IMR-90 (cell line): ENCODE measurements at regions not wholly inside any gene's neighbourhood (a gene's known extent, or its start where the extent isn't known, plus 50 kb on each side); places are given as distances from the start of the nearest gene placed in this dataset.

Source experiments
- ATAC-seq: fragments of 200-7000 bp; cut with Tn5 transposase; 2 replicates; pipeline ENCODE4 v1.9.1; 2020; ENCODE audit warnings: low read depth, mild to moderate bottlenecking, moderate library complexity
- BruUV-seq: library from RNA; stranded (reverse); fragments of 400-500 nt; replicated peaks from 2 replicates; lab custom pipeline; 2021; lab: Mats Ljungman, UMichigan
- CTCF ChIA-PET: fragments of 300-600 bp; formaldehyde crosslinking; extraction: SDS; loops from one replicate; lab custom pipeline; 2021; ENCODE audit warnings: antibody characterized with exemption; lab: Yijun Ruan, JAX
- POLR2A ChIA-PET: fragments of 300-600 bp; sonication (Branson Sonifier 250); formaldehyde crosslinking; loops from one replicate; lab custom pipeline; 2022; ENCODE audit warnings: antibody characterized with exemption; ENCODE audit not compliant: unreplicated experiment; lab: Charles Lee
- DNase-seq: peaks from one replicate; pipeline ENCODE4 v3.0.0; 2013
- H2AFZ ChIP-seq: replicated peaks from 2 replicates; pipeline ENCODE3; 2013; ENCODE audit warnings: low read length, mild to moderate bottlenecking; ENCODE audit not compliant: poor library complexity
- H2AK5ac ChIP-seq: 2 replicates; pipeline ENCODE4 v1.6.1; 2013; ENCODE audit warnings: low read depth, low read length, inconsistent platforms
- H2AK9ac ChIP-seq: replicated peaks from 2 replicates; pipeline ENCODE3; 2013; ENCODE audit warnings: mild to moderate bottlenecking, low read depth, low read length, moderate library complexity; ENCODE audit not compliant: poor library complexity
- H2BK120ac ChIP-seq: 2 replicates; pipeline ENCODE4 v1.6.1; 2013; ENCODE audit warnings: low read depth, low read length, inconsistent platforms
- H2BK15ac ChIP-seq: 3 replicates; pipeline ENCODE4 v1.6.1; 2013; ENCODE audit warnings: low read depth, low read length, inconsistent platforms
- H2BK20ac ChIP-seq: 2 replicates; pipeline ENCODE4 v1.6.1; 2013; ENCODE audit warnings: low read depth, mild to moderate bottlenecking, inconsistent platforms, low read length, moderate library complexity
- H2BK5ac ChIP-seq: 2 replicates; pipeline ENCODE4 v1.6.1; 2013; ENCODE audit warnings: mild to moderate bottlenecking, low read depth, low read length, inconsistent platforms; ENCODE audit not compliant: poor library complexity, severe bottlenecking
- H3K14ac ChIP-seq: replicated peaks from 2 replicates; pipeline ENCODE4 v1.6.1; 2013; ENCODE audit warnings: low read depth, low read length, inconsistent platforms
- H3K18ac ChIP-seq: 2 replicates; pipeline ENCODE4 v1.6.1; 2013; ENCODE audit warnings: low read depth, low read length, control low read depth
- H3K23ac ChIP-seq: 2 replicates; pipeline ENCODE4 v1.6.1; 2013; ENCODE audit warnings: low read depth, low read length, inconsistent platforms
- H3K27ac ChIP-seq: 2 replicates; pipeline ENCODE4 v1.5.1; 2013; ENCODE audit warnings: mild to moderate bottlenecking, control low read depth, low read length; ENCODE audit not compliant: insufficient read depth
- H3K27me3 ChIP-seq: 2 replicates; pipeline ENCODE4 v1.6.1; 2013; ENCODE audit warnings: low read length; ENCODE audit not compliant: control insufficient read depth, insufficient read depth
- H3K36me3 ChIP-seq: 2 replicates; pipeline ENCODE4 v1.6.1; 2013; ENCODE audit warnings: low read length, mixed read lengths; ENCODE audit not compliant: control insufficient read depth, insufficient read depth
- H3K4ac ChIP-seq: 2 replicates; pipeline ENCODE4 v1.6.1; 2013; ENCODE audit warnings: low read depth, low read length, inconsistent platforms
- H3K4me1 ChIP-seq: 2 replicates; pipeline ENCODE4 v1.6.1; 2013; ENCODE audit warnings: low read length, mixed read lengths; ENCODE audit not compliant: control insufficient read depth, insufficient read depth
- H3K4me2 ChIP-seq: 2 replicates; pipeline ENCODE4 v1.6.1; 2013; ENCODE audit warnings: low read depth, mild to moderate bottlenecking, control low read depth, low read length, moderate library complexity
- H3K4me3 ChIP-seq: 2 replicates; pipeline ENCODE4 v1.5.1; 2013; ENCODE audit warnings: low read depth, mild to moderate bottlenecking, control low read depth, low read length, moderate library complexity; ENCODE audit not compliant: insufficient read depth
- H3K56ac ChIP-seq: 2 replicates; pipeline ENCODE4 v1.6.1; 2013; ENCODE audit warnings: low read length, inconsistent platforms; ENCODE audit not compliant: insufficient read depth; ENCODE audit errors: extremely low read depth
- H3K79me1 ChIP-seq, 2 experiments: 2 replicates each; pipeline ENCODE4 v1.6.1; 2013; ENCODE audit warnings: low read length in 2 of 2, inconsistent platforms in 1 of 2, low read depth in 1 of 2
- H3K9ac ChIP-seq: 2 replicates; pipeline ENCODE4 v1.6.1; 2013; ENCODE audit warnings: low read depth, low read length, control low read depth
- H3K9me1 ChIP-seq: 2 replicates; pipeline ENCODE4 v1.6.1; 2013; ENCODE audit warnings: low read length, inconsistent platforms; ENCODE audit not compliant: insufficient read depth
- H3K9me3 ChIP-seq: 2 replicates; pipeline ENCODE4 v1.6.1; 2013; ENCODE audit warnings: low read length; ENCODE audit not compliant: control insufficient read depth, insufficient read depth
- H4K20me1 ChIP-seq: 2 replicates; pipeline ENCODE4 v1.6.1; 2013; ENCODE audit warnings: low read length, inconsistent platforms; ENCODE audit not compliant: insufficient read depth
- H4K5ac ChIP-seq: 2 replicates; pipeline ENCODE4 v1.6.1; 2013; ENCODE audit warnings: mild to moderate bottlenecking, low read depth, low read length, control low read depth
- H4K8ac ChIP-seq, 2 experiments: 2 replicates each; pipeline ENCODE4 v1.6.1; 2013; ENCODE audit warnings: low read depth in 2 of 2, low read length in 2 of 2, control low read depth in 1 of 2, inconsistent platforms in 1 of 2
- H4K91ac ChIP-seq: 2 replicates; pipeline ENCODE4 v1.6.1; 2013; ENCODE audit warnings: low read depth, low read length, inconsistent platforms; ENCODE audit not compliant: insufficient read depth
- CEBPB ChIP-seq: IDR thresholded peaks from 2 replicates; pipeline ENCODE4 v1.6.1; 2012; ENCODE audit warnings: low read depth, low read length, improper control_type of control experiment
- CHD1 ChIP-seq: IDR thresholded peaks from 2 replicates; pipeline ENCODE4 v1.6.1; 2012; ENCODE audit warnings: low read depth, low read length, improper control_type of control experiment
- FOS ChIP-seq: fragments of 150-350 bp; IDR thresholded peaks from 2 replicates; pipeline ENCODE4 v1.6.1; 2016; ENCODE audit warnings: low read depth, low read length
- MAZ ChIP-seq: IDR thresholded peaks from 2 replicates; pipeline ENCODE4 v1.6.1; 2012; ENCODE audit warnings: low read depth, mild to moderate bottlenecking, low read length, improper control_type of control experiment, moderate library complexity, borderline replicate concordance
- MXI1 ChIP-seq: IDR thresholded peaks from 2 replicates; pipeline ENCODE4 v1.6.1; 2012; ENCODE audit warnings: low read depth, mild to moderate bottlenecking, low read length, moderate library complexity, borderline replicate concordance
- NFE2L2 ChIP-seq: fragments of 150-350 bp; IDR thresholded peaks from 2 replicates; pipeline ENCODE4 v1.6.1; 2016; ENCODE audit warnings: low read depth, mild to moderate bottlenecking, low read length
- POLR2A ChIP-seq: IDR thresholded peaks from 2 replicates; pipeline ENCODE4 v1.6.1; 2012; ENCODE audit warnings: mild to moderate bottlenecking, low read depth, low read length
- RAD21 ChIP-seq: IDR thresholded peaks from 2 replicates; pipeline ENCODE4 v1.6.1; 2012; ENCODE audit warnings: low read length, improper control_type of control experiment
- RFX5 ChIP-seq: IDR thresholded peaks from 2 replicates; pipeline ENCODE4 v1.8.0; 2012; ENCODE audit warnings: low read depth, mild to moderate bottlenecking, low read length, moderate library complexity
- SMC3 ChIP-seq: fragments of 150-350 bp; IDR thresholded peaks from 2 replicates; pipeline ENCODE4 v1.6.1; 2016; ENCODE audit warnings: low read depth, mild to moderate bottlenecking, antibody characterized with exemption, low read length, moderate library complexity
- WGBS, 2 experiments: methylation state at CpG; one replicate each; pipeline versions ENCODE4 v1.1.5 to v1.1.7; 2013; ENCODE audit warnings: missing lambda C conversion rate in 2 of 2; ENCODE audit not compliant: insufficient read length in 1 of 2; ENCODE audit errors: extremely low coverage in 2 of 2; 5-methylcytosine and 5-hydroxymethylcytosine counted together
- dilution Hi-C: fragments of 300-500 bp; cut with HindIII; formaldehyde crosslinking; loops from one replicate; pipeline ENCODE4 v1.14.3; 2018; ENCODE audit warnings: low sequenced_read_pairs; ENCODE audit not compliant: unreplicated experiment
- in situ Hi-C: fragments of 300-500 bp; cut with MboI; formaldehyde crosslinking; loops from 3 replicates; pipeline ENCODE4 v1.14.3; 2019; ENCODE audit warnings: low sequenced_read_pairs, inconsistent platforms, mixed read lengths
- intact Hi-C: fragments of 100-400 bp; cut with micrococcal nuclease; formaldehyde crosslinking; loops from 2 replicates; pipeline ENCODE4 v1.10.0; 2022
- TF ChIP-seq, protein P1 (sequence below): conservative IDR thresholded peaks from 2 replicates; pipeline ENCODE4 v1.5.1; 2012; ENCODE audit warnings: mild to moderate bottlenecking, low read depth, low read length, improper control_type of control experiment
- TF ChIP-seq, protein P2 (sequence below): fragments of 150-350 bp; IDR thresholded peaks from 2 replicates; pipeline ENCODE4 v1.6.1; 2017; ENCODE audit warnings: mild to moderate bottlenecking, antibody characterized with exemption, low read length, low read depth

DNA sequence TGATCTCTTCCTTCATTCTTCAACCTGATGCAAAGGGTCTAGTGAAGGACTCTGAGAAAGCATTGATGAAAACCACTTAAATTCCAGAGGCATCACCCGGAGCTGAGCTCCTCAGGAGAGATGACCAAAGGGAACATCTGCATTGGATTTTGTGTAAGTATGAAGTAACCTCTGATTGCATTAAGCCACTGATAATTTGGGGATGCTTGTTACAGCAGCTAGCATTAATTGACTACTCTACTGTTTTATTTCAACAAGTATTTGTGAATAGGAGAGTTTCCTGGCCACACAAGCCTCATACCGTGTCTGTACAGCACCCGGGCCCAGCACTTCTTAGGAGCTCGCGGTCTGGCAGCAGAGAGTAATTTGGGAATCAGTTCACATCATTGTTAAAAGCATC is 250.7 kb upstream of the POU3F1 start:
- no TSS peak for BruUV-seq
- Histone ChIP-seq H4K5ac (no peak overlapping the region), H3K79me1 (no peaks in the 10 kb centered on the region), H4K91ac (no peak overlapping the region), H3K9me3 (no peaks in the 10 kb centered on the region), H3K4ac (no peak overlapping the region), H2AK9ac (no peak overlapping the region), H3K27me3 (no peaks in the 10 kb centered on the region), H2AK5ac (no peak overlapping the region), H4K20me1 (no peaks in the 10 kb centered on the region), H3K9ac (no peak overlapping the region), H3K9me1 (no peaks in the 10 kb centered on the region), H2BK120ac (no peak overlapping the region), H2BK15ac (no peak overlapping the region), H3K36me3 (no peaks in the 10 kb centered on the region), H2BK20ac (no peak overlapping the region), H2AFZ (no peak overlapping the region), H3K23ac (no peak overlapping the region), H3K56ac (no peak overlapping the region), H3K4me1 (no peaks in the 10 kb centered on the region), H3K4me3 (no peak overlapping the region), H3K4me2 (no peak overlapping the region), H3K18ac (no peak overlapping the region), H3K27ac (no peak overlapping the region), H3K14ac (no peak overlapping the region), H2BK5ac (no peak overlapping the region), H4K8ac (no peak overlapping the region)
- in situ Hi-C loops: no loop called here
- DNase-seq: no peak
- dilution Hi-C loops: no loop called here
- no CpG with 5 or more reads among the region's 5 CpGs for WGBS, 2 experiments
- CTCF ChIA-PET: no interaction called here
- intact Hi-C loops: no loop called here
- no peak for ATAC-seq
- no peak for TF ChIP-seq POLR2A
- TF ChIP-seq NFE2L2: no peak
- TF ChIP-seq, protein P1, sequence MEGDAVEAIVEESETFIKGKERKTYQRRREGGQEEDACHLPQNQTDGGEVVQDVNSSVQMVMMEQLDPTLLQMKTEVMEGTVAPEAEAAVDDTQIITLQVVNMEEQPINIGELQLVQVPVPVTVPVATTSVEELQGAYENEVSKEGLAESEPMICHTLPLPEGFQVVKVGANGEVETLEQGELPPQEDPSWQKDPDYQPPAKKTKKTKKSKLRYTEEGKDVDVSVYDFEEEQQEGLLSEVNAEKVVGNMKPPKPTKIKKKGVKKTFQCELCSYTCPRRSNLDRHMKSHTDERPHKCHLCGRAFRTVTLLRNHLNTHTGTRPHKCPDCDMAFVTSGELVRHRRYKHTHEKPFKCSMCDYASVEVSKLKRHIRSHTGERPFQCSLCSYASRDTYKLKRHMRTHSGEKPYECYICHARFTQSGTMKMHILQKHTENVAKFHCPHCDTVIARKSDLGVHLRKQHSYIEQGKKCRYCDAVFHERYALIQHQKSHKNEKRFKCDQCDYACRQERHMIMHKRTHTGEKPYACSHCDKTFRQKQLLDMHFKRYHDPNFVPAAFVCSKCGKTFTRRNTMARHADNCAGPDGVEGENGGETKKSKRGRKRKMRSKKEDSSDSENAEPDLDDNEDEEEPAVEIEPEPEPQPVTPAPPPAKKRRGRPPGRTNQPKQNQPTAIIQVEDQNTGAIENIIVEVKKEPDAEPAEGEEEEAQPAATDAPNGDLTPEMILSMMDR: no peak
- TF ChIP-seq SMC3: no peak
- no peak for TF ChIP-seq MXI1
- TF ChIP-seq FOS: no peak
- TF ChIP-seq CHD1: no peak
- TF ChIP-seq, protein P2, sequence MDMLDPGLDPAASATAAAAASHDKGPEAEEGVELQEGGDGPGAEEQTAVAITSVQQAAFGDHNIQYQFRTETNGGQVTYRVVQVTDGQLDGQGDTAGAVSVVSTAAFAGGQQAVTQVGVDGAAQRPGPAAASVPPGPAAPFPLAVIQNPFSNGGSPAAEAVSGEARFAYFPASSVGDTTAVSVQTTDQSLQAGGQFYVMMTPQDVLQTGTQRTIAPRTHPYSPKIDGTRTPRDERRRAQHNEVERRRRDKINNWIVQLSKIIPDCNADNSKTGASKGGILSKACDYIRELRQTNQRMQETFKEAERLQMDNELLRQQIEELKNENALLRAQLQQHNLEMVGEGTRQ: no peak
- TF ChIP-seq RAD21: no peak
- no peak for TF ChIP-seq RFX5
- TF ChIP-seq MAZ: no peak
- no peak for TF ChIP-seq CEBPB
- POLR2A ChIA-PET: no interaction called here
